Lower leg skin (tissue), 4 donors: ENCODE measurements at regions not wholly inside any gene's neighbourhood (a gene's known extent, or its start where the extent isn't known, plus 50 kb on each side); places are given as distances from the start of the nearest gene placed in this dataset.
A peak's percentile ranks its signal among the peaks of the same experiment; 100 is the strongest.

ENCODE experiments used
- DNase-seq, 2 donors: peaks; one replicate each; pipeline ENCODE4 v3.0.0-alpha.2; 2019; ENCODE audit warnings: low spot score in 2 of 2
- H3K4me3 ChIP-seq: fragments of 200-600 bp; sonication (generic); 2 replicates; pipeline ENCODE4 v1.5.1; 2017; ENCODE audit warnings: mild to moderate bottlenecking, low read depth; ENCODE audit not compliant: poor library complexity, severe bottlenecking
- CTCF ChIP-seq, 3 donors: fragments of 450-650 bp; IDR thresholded peaks; one replicate each; pipeline ENCODE4 v1.5.1; 2016; ENCODE audit warnings: antibody characterized with exemption in 3 of 3, mild to moderate bottlenecking in 3 of 3, moderate library complexity in 2 of 3
- POLR2A ChIP-seq, 2 donors: fragments of 450-650 bp; IDR thresholded peaks; one replicate each; pipeline ENCODE4 v1.6.1; 2016 to 2017; ENCODE audit warnings: antibody characterized with exemption in 2 of 2, mild to moderate bottlenecking in 1 of 2, moderate library complexity in 1 of 2
- WGBS, 2 donors: methylation state at CpG; one replicate each; pipeline ENCODE4 v1.1.5; 2018; 5-methylcytosine and 5-hydroxymethylcytosine counted together
- intact Hi-C: fragments of 100-400 bp; cut with DNase I; formaldehyde crosslinking; loops from one replicate; pipeline ENCODE4 v1.15.0; 2023; ENCODE audit warnings: low total_unique reads

GRCh38 chr18:76757925-76758324 lies 64.4 kb upstream of the ZNF236 start:
- 88 to 90% methylated on average over 14 to 15 of the region's 15 CpGs for WGBS, 2 donors
- intact Hi-C loops, result no loop called here
- no peak for DNase-seq
- no peak overlapping the region for H3K4me3 ChIP-seq
- no peak for TF ChIP-seq CTCF (IDR thresholded peaks at IDR 0.05)
- TF ChIP-seq POLR2A (IDR thresholded peaks at IDR 0.05), result no peak

GRCh38 chr18:76757335-76757734 lies 65.0 kb upstream of the ZNF236 start:
- TF ChIP-seq POLR2A (IDR thresholded peaks at IDR 0.05) (no peak), CTCF (IDR thresholded peaks at IDR 0.05) (no peak)
- 55 to 72% methylated on average over 15 of the region's 15 CpGs for WGBS, 2 donors
- intact Hi-C loops, result no loop called here
- DNase-seq, result no peak
- no peak overlapping the region for H3K4me3 ChIP-seq

- intact Hi-C loops, result no loop called here
- DNase-seq, result peak; percentile 39 to 90
- TF ChIP-seq CTCF (IDR thresholded peaks at IDR 0.05), result no peak
- TF ChIP-seq POLR2A (IDR thresholded peaks at IDR 0.05), result no peak
- 61 to 69% methylated on average over 23 of the region's 23 CpGs for WGBS, 2 donors
- no peak overlapping the region for H3K4me3 ChIP-seq
These were observed 65.7 kb upstream of the ZNF236 start for GRCh38 chr18:76756531-76757253.

- no peak overlapping the region for H3K4me3 ChIP-seq
- no peak for DNase-seq
- WGBS, 2 donors, result 79 to 80% methylated on average over 8 of the region's 8 CpGs
- intact Hi-C loops, result no loop called here
- no peak for TF ChIP-seq POLR2A (IDR thresholded peaks at IDR 0.05)
- TF ChIP-seq CTCF (IDR thresholded peaks at IDR 0.05), result no peak
These were observed 68.0 kb upstream of the ZNF236 start for GRCh38 chr18:76754351-76754750.

GRCh38 chr18:76752400-76752799 lies 70.0 kb upstream of the ZNF236 start:
- 50 to 59% methylated on average over 4 of the region's 4 CpGs for WGBS, 2 donors

More at GRCh38 chr18:76752400-76752799, 70.0 kb upstream of the ZNF236 start:
- intact Hi-C loops, result no loop called here
- TF ChIP-seq POLR2A (IDR thresholded peaks at IDR 0.05) (no peak), CTCF (IDR thresholded peaks at IDR 0.05) (no peak)
- DNase-seq, result no peak
- H3K4me3 ChIP-seq, result no peak overlapping the region
